WI38 (cell line): ENCODE measurements at regions not wholly inside any gene's neighbourhood (a gene's known extent, or its start where the extent isn't known, plus 50 kb on each side); places are given as distances from the start of the nearest gene placed in this dataset.

ENCODE experiments used
- H3K4me3 ChIP-seq: 2 replicates; pipeline ENCODE4 v1.5.1; 2011; ENCODE audit warnings: low read depth, mild to moderate bottlenecking, control low read depth, low read length
- CTCF ChIP-seq: IDR thresholded peaks from 2 replicates; pipeline ENCODE4 v1.5.1; 2012; ENCODE audit warnings: low read depth, mild to moderate bottlenecking, control low read depth, low read length

- H3K4me3 ChIP-seq: no peak overlapping the region
- TF ChIP-seq CTCF: no peak
Observed at GRCh38 chr4:131258361-131258760, 1890.7 kb upstream of the PCDH10 start.

GRCh38 chr4:131288441-131288840 lies 1860.7 kb upstream of the PCDH10 start:
- TF ChIP-seq CTCF: no peak
- H3K4me3 ChIP-seq: no peak overlapping the region

- H3K4me3 ChIP-seq: no peak overlapping the region
- TF ChIP-seq CTCF: no peak
Observed at GRCh38 chr4:131296192-131296591, 1852.9 kb upstream of the PCDH10 start.

GRCh38 chr4:131302108-131302507 lies 1847.0 kb upstream of the PCDH10 start:
- H3K4me3 ChIP-seq: no peak overlapping the region
- TF ChIP-seq CTCF: no peak

GRCh38 chr4:131304686-131305085 lies 1844.4 kb upstream of the PCDH10 start:
- no peak for TF ChIP-seq CTCF
- no peak overlapping the region for H3K4me3 ChIP-seq

- H3K4me3 ChIP-seq: no peak overlapping the region
- TF ChIP-seq CTCF: no peak
Observed at GRCh38 chr4:131309628-131310027, 1839.5 kb upstream of the PCDH10 start.

- H3K4me3 ChIP-seq: no peak overlapping the region
- no peak for TF ChIP-seq CTCF
Observed at GRCh38 chr4:131316086-131316485, 1833.0 kb upstream of the PCDH10 start.
